ENCODE measurements at regions not wholly inside any gene's neighbourhood (a gene's known extent, or its start where the extent isn't known, plus 50 kb on each side); places are given as distances from the start of the nearest gene placed in this dataset.

- Histone ChIP-seq H3K36me3 (no peaks in the 10 kb centered on the region), H3K27me3 (no peaks in the 10 kb centered on the region), H3K9me3 (no peaks in the 10 kb centered on the region), H3K4me3 (ENCODE audit: low read depth in 1 of 2, low read length in 1 of 2) (no peak overlapping the region), H3K4me1 (ENCODE audit: control insufficient read depth in 1 of 2, insufficient read depth in 1 of 2, low read depth in 1 of 2, low read length in 1 of 2) (no peaks in the 10 kb centered on the region), H3K27ac (no peak overlapping the region)
- TF ChIP-seq CTCF (IDR thresholded peaks at IDR 0.05) = no peak
Measured at GRCh38 chr1:239025223-239025622, 361.1 kb upstream of the CHRM3 start.

- TF ChIP-seq CTCF (IDR thresholded peaks at IDR 0.05) = no peak
- no peak overlapping the region for H3K4me3 ChIP-seq (ENCODE audit: low read depth in 1 of 2, low read length in 1 of 2)
- no peak overlapping the region for H3K27ac ChIP-seq
- H3K9me3 ChIP-seq = no peaks in the 10 kb centered on the region
- no peaks in the 10 kb centered on the region for H3K4me1 ChIP-seq (ENCODE audit: control insufficient read depth in 1 of 2, insufficient read depth in 1 of 2, low read depth in 1 of 2, low read length in 1 of 2)
- no peaks in the 10 kb centered on the region for H3K36me3 ChIP-seq
- H3K27me3 ChIP-seq = no peaks in the 10 kb centered on the region
Measured at GRCh38 chr1:239023732-239024360, 362.5 kb upstream of the CHRM3 start.

- TF ChIP-seq CTCF (IDR thresholded peaks at IDR 0.05) = no peak
- H3K27ac ChIP-seq = no peak overlapping the region
- no peaks in the 10 kb centered on the region for H3K9me3 ChIP-seq
- H3K4me3 ChIP-seq (ENCODE audit: low read depth in 1 of 2, low read length in 1 of 2) = no peak overlapping the region
- H3K4me1 ChIP-seq (ENCODE audit: control insufficient read depth in 1 of 2, insufficient read depth in 1 of 2, low read depth in 1 of 2, low read length in 1 of 2) = no peaks in the 10 kb centered on the region
- no peaks in the 10 kb centered on the region for H3K36me3 ChIP-seq
- H3K27me3 ChIP-seq = no peaks in the 10 kb centered on the region
Measured at GRCh38 chr1:239016337-239016736, 370.0 kb upstream of the CHRM3 start.

GRCh38 chr1:239011382-239011781 is 375.0 kb upstream of the CHRM3 start:
- H3K9me3 ChIP-seq = no peaks in the 10 kb centered on the region
- H3K4me1 ChIP-seq (ENCODE audit: control insufficient read depth in 1 of 2, insufficient read depth in 1 of 2, low read depth in 1 of 2, low read length in 1 of 2) = no peaks in the 10 kb centered on the region
- H3K36me3 ChIP-seq = no peaks in the 10 kb centered on the region
- TF ChIP-seq CTCF (IDR thresholded peaks at IDR 0.05) = no peak
- H3K4me3 ChIP-seq (ENCODE audit: low read depth in 1 of 2, low read length in 1 of 2) = no peak overlapping the region
- H3K27me3 ChIP-seq = no peaks in the 10 kb centered on the region
- no peak overlapping the region for H3K27ac ChIP-seq

- TF ChIP-seq CTCF (IDR thresholded peaks at IDR 0.05) = no peak
- Histone ChIP-seq H3K4me1 (ENCODE audit: control insufficient read depth in 1 of 2, insufficient read depth in 1 of 2, low read depth in 1 of 2, low read length in 1 of 2) (no peaks in the 10 kb centered on the region), H3K4me3 (ENCODE audit: low read depth in 1 of 2, low read length in 1 of 2) (no peak overlapping the region), H3K27me3 (no peaks in the 10 kb centered on the region), H3K27ac (no peak overlapping the region), H3K9me3 (no peaks in the 10 kb centered on the region), H3K36me3 (no peaks in the 10 kb centered on the region)
Measured at GRCh38 chr1:239008568-239008967, 377.8 kb upstream of the CHRM3 start.

- TF ChIP-seq CTCF (IDR thresholded peaks at IDR 0.05) = no peak
- Histone ChIP-seq H3K4me3 (ENCODE audit: low read depth in 1 of 2, low read length in 1 of 2) (no peak overlapping the region), H3K4me1 (ENCODE audit: control insufficient read depth in 1 of 2, insufficient read depth in 1 of 2, low read depth in 1 of 2, low read length in 1 of 2) (no peaks in the 10 kb centered on the region), H3K9me3 (no peaks in the 10 kb centered on the region), H3K27ac (no peak overlapping the region), H3K36me3 (no peaks in the 10 kb centered on the region), H3K27me3 (no peaks in the 10 kb centered on the region)
Measured at GRCh38 chr1:239006276-239006675, 380.1 kb upstream of the CHRM3 start.

Measured in neutrophil (primary cell).